ENCODE measurements at regions not wholly inside any gene's neighbourhood (a gene's known extent, or its start where the extent isn't known, plus 50 kb on each side); places are given as distances from the start of the nearest gene placed in this dataset.
A peak's percentile ranks its signal among the peaks of the same experiment; 100 is the strongest.

DNA sequence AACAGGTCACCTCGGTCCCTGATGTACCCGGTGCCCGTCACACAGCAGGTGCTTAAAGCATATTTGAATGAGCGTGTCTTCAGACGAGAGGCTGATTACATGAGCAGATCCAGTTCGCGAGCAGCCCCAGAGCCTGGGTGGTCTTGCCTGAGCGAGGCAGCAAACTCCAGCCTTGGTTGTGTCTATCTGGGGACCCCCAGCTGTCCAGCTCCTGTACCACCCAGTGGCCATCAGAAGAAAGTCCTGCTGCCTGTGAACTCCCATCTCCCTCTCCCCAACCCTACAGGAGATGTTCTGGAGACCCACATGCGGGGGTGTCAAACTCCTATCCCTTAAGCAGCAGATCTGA is 174.2 kb downstream of the PHETA1 start:
- CTCF ChIA-PET: interaction anchor here (1.1 to 1.3 kb wide), 2 partner anchors 17 to 20 kb away, joined by 3 read pairs; no protein-coding TSS in a partner anchor
- Histone ChIP-seq H3K4me2 (no peak overlapping the region), H3K9me3 (peaks cover 7% of the 10 kb centered on the region), H3K4me3 (no peak overlapping the region), H3K27ac (no peak overlapping the region), H3K4me1 (no peaks in the 10 kb centered on the region)
- DNase-seq (ENCODE audit: low read depth in 1 of 2, low spot score in 1 of 2) (no peak), FAIRE-seq (no peak), ATAC-seq (peak in 1 of 2 experiments; percentile 25; a peak in 1 of 6 replicates)
- POLR2A ChIA-PET: no interaction called here
- TF ChIP-seq NR3C1 (IDR thresholded peaks at IDR 0.05) (no peak), FOSL2 (IDR thresholded peaks at IDR 0.05) (no peak), FOSL2 (CRISPR knock-in tag; IDR thresholded peaks at IDR 0.05) (no peak), BHLHE40 (IDR thresholded peaks at IDR 0.05; ENCODE audit: low read depth, low read length) (no peak), MYC (IDR thresholded peaks at IDR 0.05; ENCODE audit: borderline replicate concordance, low read length) (no peak), CBX8 (IDR thresholded peaks at IDR 0.05) (no peak), EHF (CRISPR knock-in tag; IDR thresholded peaks at IDR 0.05) (no peak), EP300 (IDR thresholded peaks at IDR 0.05) (no peak), SREBF2 (IDR thresholded peaks at IDR 0.05) (no peak)
- WGBS (ENCODE audit: missing lambda C conversion rate): 66% methylated on average over 9 of the region's 9 CpGs

DNA sequence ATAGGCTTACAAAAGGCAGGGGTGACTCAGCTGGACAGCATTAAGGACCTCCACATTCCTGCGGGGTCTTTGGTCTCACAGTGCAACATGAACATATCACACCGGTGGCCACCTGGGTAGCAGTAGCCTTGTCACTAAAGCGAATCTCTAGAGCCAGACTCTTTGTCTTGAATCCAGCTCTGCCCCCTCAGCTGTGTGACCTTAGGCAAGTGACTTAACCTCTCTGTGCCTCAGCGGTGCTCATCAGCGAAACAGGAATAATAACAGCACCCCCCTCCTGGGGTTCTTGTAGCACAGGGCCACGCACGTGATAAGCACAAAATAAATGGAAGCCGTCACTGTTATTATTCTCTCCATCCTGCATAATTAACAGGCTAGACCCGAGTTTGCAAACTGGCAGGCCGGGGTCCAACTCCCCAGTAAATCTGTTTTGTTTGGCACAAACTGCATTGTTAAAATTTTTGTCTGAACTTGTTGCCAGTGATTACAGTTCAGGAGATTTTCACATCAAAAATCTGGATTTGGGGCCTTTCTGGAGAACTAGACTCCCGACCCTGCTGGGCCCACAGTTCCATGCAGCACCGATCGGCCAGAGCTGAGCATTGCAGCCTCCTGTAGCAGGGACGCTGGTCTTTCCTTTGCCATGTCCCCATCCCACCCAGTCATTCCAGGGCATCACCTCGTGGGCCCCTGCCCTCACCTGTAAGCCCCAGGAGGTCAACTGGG is 174.8 kb downstream of the PHETA1 start:
- POLR2A ChIA-PET: no interaction called here
- DNase-seq (ENCODE audit: low read depth in 1 of 2, low spot score in 1 of 2): no peak
- WGBS (ENCODE audit: missing lambda C conversion rate): 37% methylated on average over 15 of the region's 15 CpGs
- TF ChIP-seq EP300 (IDR thresholded peaks at IDR 0.05) (no peak), ZFP36 (IDR thresholded peaks at IDR 0.05; ENCODE audit: borderline replicate concordance, partially characterized antibody) (peak; percentile 57)
- FAIRE-seq: no peak
- Histone ChIP-seq H3K27ac (no peak overlapping the region), H3K4me3 (no peak overlapping the region), H3K4me1 (no peaks in the 10 kb centered on the region), H3K4me2 (no peak overlapping the region), H3K9me3 (peaks cover 10% of the 10 kb centered on the region)
- no peak for ATAC-seq
- CTCF ChIA-PET: no interaction called here

DNA sequence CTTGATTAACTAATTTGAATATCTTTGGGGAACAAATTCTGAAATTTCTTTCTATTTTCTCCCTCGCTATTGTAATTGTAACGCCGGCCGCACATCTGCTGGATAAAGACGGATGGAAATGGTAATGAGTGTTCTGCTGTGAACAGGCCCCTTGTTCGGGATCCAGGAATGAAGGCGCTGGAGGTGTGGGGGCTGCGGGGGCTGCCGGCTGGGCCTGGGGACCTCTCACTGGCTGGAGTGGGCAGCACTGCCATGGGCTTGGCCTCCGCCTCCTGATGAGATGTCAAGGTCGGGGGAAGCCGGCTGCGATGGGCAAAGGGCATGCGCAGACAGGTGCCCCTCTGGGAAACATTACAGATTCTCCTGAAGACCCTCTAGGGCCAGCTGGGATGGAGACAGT is 175.4 kb downstream of the PHETA1 start:
- H3K27ac ChIP-seq: no peak overlapping the region
- no peak overlapping the region for H3K4me3 ChIP-seq
- POLR2A ChIA-PET: no interaction called here
- WGBS (ENCODE audit: missing lambda C conversion rate): 72% methylated on average over 14 of the region's 14 CpGs
- DNase-seq (ENCODE audit: low read depth in 1 of 2, low spot score in 1 of 2) (no peak), ATAC-seq (no peak), FAIRE-seq (no peak)
- CTCF ChIA-PET: no interaction called here
- H3K9me3 ChIP-seq: peaks cover 10% of the 10 kb centered on the region
- H3K4me2 ChIP-seq: no peak overlapping the region
- TF ChIP-seq MAZ (IDR thresholded peaks at IDR 0.05; ENCODE audit: borderline replicate concordance, low read depth, low read length): no peak
- TF ChIP-seq CEBPB (IDR thresholded peaks at IDR 0.05): no peak
- TF ChIP-seq, protein P1, sequence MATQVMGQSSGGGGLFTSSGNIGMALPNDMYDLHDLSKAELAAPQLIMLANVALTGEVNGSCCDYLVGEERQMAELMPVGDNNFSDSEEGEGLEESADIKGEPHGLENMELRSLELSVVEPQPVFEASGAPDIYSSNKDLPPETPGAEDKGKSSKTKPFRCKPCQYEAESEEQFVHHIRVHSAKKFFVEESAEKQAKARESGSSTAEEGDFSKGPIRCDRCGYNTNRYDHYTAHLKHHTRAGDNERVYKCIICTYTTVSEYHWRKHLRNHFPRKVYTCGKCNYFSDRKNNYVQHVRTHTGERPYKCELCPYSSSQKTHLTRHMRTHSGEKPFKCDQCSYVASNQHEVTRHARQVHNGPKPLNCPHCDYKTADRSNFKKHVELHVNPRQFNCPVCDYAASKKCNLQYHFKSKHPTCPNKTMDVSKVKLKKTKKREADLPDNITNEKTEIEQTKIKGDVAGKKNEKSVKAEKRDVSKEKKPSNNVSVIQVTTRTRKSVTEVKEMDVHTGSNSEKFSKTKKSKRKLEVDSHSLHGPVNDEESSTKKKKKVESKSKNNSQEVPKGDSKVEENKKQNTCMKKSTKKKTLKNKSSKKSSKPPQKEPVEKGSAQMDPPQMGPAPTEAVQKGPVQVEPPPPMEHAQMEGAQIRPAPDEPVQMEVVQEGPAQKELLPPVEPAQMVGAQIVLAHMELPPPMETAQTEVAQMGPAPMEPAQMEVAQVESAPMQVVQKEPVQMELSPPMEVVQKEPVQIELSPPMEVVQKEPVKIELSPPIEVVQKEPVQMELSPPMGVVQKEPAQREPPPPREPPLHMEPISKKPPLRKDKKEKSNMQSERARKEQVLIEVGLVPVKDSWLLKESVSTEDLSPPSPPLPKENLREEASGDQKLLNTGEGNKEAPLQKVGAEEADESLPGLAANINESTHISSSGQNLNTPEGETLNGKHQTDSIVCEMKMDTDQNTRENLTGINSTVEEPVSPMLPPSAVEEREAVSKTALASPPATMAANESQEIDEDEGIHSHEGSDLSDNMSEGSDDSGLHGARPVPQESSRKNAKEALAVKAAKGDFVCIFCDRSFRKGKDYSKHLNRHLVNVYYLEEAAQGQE (IDR thresholded peaks at IDR 0.05): no peak
- no peak for TF ChIP-seq GATA3 (IDR thresholded peaks at IDR 0.05; ENCODE audit: borderline replicate concordance)
- TF ChIP-seq, protein P2, sequence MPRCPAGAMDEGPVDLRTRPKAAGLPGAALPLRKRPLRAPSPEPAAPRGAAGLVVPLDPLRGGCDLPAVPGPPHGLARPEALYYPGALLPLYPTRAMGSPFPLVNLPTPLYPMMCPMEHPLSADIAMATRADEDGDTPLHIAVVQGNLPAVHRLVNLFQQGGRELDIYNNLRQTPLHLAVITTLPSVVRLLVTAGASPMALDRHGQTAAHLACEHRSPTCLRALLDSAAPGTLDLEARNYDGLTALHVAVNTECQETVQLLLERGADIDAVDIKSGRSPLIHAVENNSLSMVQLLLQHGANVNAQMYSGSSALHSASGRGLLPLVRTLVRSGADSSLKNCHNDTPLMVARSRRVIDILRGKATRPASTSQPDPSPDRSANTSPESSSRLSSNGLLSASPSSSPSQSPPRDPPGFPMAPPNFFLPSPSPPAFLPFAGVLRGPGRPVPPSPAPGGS (IDR thresholded peaks at IDR 0.05): no peak
- TF ChIP-seq ZFP36 (IDR thresholded peaks at IDR 0.05; ENCODE audit: borderline replicate concordance, partially characterized antibody): no peak
- no peak for TF ChIP-seq RAD21 (conservative IDR thresholded peaks at IDR 0.05 in 1 of 2, IDR thresholded peaks at IDR 0.05 in 1 of 2)
- TF ChIP-seq, protein P3, sequence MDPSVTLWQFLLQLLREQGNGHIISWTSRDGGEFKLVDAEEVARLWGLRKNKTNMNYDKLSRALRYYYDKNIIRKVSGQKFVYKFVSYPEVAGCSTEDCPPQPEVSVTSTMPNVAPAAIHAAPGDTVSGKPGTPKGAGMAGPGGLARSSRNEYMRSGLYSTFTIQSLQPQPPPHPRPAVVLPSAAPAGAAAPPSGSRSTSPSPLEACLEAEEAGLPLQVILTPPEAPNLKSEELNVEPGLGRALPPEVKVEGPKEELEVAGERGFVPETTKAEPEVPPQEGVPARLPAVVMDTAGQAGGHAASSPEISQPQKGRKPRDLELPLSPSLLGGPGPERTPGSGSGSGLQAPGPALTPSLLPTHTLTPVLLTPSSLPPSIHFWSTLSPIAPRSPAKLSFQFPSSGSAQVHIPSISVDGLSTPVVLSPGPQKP (IDR thresholded peaks at IDR 0.05; ENCODE audit: low read depth, low read length): no peak
- TF ChIP-seq SREBF2 (IDR thresholded peaks at IDR 0.05): no peak
- no peaks in the 10 kb centered on the region for H3K4me1 ChIP-seq

Data from A549 (cell line).